ENCODE measurements at regions not wholly inside any gene's neighbourhood (a gene's known extent, or its start where the extent isn't known, plus 50 kb on each side); places are given as distances from the start of the nearest gene placed in this dataset.

DNA sequence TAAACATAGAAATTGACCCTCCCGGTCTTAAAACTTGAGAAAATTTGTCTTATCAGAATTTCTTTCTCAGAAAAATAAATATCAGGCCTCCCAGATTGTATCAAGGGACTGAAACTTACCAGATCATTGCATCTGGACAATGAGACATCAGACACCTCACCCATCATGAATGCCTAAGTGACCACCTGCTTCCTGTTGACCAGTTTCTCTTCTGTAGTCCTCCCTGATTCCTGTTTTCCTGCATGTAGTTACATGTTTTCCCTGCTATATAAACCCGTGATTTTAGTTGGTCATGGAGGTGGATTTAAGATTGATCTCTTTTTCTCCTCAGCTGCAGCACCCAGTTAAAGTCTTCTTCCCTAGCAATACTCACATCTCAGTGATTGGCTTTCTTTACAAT, 548.1 kb downstream of the PPP4R3C start (continued):
- no peak for TF ChIP-seq ZNF687 (IDR thresholded peaks at IDR 0.05)
- TF ChIP-seq NRF1 (conservative IDR thresholded peaks at IDR 0.05; ENCODE audit: low read depth, low read length), result no peak
- TF ChIP-seq SMARCA5 (IDR thresholded peaks at IDR 0.05), result no peak
- TF ChIP-seq, protein P1, sequence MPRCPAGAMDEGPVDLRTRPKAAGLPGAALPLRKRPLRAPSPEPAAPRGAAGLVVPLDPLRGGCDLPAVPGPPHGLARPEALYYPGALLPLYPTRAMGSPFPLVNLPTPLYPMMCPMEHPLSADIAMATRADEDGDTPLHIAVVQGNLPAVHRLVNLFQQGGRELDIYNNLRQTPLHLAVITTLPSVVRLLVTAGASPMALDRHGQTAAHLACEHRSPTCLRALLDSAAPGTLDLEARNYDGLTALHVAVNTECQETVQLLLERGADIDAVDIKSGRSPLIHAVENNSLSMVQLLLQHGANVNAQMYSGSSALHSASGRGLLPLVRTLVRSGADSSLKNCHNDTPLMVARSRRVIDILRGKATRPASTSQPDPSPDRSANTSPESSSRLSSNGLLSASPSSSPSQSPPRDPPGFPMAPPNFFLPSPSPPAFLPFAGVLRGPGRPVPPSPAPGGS (IDR thresholded peaks at IDR 0.05; ENCODE audit: borderline replicate concordance, insufficient read depth, low read depth, low read length, poor library complexity, severe bottlenecking), result no peak
- no peak for TF ChIP-seq BHLHE40 (IDR thresholded peaks at IDR 0.05; ENCODE audit: borderline replicate concordance in 1 of 2, low read depth in 2 of 2, low read length in 1 of 2)
- no peak for TF ChIP-seq HCFC1 (IDR thresholded peaks at IDR 0.05; ENCODE audit: low read length)
- TF ChIP-seq RB1 (IDR thresholded peaks at IDR 0.05; ENCODE audit: borderline replicate concordance), result no peak
- TF ChIP-seq, protein P2, sequence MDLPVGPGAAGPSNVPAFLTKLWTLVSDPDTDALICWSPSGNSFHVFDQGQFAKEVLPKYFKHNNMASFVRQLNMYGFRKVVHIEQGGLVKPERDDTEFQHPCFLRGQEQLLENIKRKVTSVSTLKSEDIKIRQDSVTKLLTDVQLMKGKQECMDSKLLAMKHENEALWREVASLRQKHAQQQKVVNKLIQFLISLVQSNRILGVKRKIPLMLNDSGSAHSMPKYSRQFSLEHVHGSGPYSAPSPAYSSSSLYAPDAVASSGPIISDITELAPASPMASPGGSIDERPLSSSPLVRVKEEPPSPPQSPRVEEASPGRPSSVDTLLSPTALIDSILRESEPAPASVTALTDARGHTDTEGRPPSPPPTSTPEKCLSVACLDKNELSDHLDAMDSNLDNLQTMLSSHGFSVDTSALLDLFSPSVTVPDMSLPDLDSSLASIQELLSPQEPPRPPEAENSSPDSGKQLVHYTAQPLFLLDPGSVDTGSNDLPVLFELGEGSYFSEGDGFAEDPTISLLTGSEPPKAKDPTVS (IDR thresholded peaks at IDR 0.05; ENCODE audit: low read depth, low read length), result no peak

Data from GM12878 (cell line).